HG02884 (cell line): ENCODE measurements at regions not wholly inside any gene's neighbourhood (a gene's known extent, or its start where the extent isn't known, plus 50 kb on each side); places are given as distances from the start of the nearest gene placed in this dataset.
"Not testable (repeated sequence)": the region's sequence is repeated elsewhere in the genome, so short reads cannot be mapped to it uniquely, and the experiment has no call there.

Source experiments
- ATAC-seq: cut with Tn5 transposase; IDR thresholded peaks from one replicate; pipeline ENCODE4 v1.9.1; 2021; ENCODE audit warnings: mild to moderate bottlenecking, moderate library complexity; ENCODE audit not compliant: unreplicated experiment

DNA sequence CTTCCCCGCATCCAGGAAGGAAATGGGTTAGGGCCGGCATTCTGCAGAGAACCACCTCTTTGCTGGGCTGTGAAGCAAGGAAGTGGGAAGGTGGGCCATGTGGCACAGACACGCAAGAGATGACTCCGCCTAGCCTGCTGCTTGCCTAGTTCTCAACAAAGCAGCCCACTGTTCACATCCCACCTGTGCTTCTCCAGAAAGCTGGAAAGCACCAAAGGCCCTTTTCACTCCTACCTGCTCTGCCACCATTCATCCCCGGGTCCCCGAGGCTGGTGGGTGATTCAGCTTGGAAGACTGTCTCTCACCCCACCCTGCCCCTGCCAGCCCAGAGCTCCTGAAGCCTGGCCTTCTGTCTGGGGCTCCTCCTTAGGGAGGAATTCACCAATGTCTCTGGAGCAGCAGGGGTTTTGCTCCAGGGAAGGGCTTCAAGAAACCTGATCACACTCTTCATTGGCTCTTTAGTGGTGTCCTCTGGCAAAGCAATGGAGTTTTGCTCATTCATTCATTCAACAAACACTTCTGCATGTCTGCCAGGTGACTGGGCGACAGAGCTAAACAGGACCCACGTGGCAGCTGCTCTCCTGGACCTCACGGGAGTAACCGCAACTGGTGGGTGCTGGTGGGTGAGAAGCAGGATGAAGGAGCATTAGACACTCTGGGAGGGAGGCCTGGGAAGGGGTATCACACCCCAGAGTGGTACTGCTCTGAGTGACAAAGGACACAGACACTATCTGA lies 145.4 kb upstream of the TLE3 start:
- ATAC-seq, result no peak

DNA sequence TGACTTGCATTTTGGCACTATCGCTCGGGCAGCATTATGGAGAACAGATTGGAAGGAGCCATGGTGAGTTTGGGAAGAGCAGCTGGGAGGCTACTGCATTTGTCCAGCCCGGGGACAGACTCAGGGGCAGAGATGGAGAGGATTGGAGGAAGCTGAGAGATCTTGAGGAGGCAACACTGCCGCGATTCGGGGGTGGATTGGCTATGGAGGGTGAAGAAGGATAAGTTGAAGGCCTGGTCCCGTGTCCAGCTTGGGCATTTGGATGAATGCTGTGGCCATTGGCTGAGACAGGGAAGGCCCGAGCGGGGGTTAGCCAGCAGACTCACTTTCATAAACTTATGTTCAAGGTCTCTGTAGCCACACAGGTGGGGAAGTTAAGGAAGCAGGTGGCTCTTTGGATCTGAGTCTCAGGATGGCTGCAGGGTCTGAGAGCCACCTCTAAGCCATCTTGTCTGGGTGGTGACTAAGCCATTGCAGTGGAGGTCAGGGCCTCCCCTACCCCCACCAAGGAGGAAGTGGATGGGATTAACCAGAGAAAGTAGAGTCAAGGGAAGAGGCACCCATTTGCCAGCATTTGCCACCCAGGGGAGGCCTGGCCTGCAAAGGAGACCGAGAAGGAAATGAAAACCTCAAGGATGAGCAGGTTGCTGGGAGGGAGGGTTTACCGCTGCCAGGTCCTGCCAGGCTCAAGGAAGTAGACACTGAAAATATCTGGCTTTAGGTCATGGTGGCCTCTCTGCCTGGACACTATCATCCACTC lies 144.0 kb upstream of the TLE3 start:
- ATAC-seq, result no peak

DNA sequence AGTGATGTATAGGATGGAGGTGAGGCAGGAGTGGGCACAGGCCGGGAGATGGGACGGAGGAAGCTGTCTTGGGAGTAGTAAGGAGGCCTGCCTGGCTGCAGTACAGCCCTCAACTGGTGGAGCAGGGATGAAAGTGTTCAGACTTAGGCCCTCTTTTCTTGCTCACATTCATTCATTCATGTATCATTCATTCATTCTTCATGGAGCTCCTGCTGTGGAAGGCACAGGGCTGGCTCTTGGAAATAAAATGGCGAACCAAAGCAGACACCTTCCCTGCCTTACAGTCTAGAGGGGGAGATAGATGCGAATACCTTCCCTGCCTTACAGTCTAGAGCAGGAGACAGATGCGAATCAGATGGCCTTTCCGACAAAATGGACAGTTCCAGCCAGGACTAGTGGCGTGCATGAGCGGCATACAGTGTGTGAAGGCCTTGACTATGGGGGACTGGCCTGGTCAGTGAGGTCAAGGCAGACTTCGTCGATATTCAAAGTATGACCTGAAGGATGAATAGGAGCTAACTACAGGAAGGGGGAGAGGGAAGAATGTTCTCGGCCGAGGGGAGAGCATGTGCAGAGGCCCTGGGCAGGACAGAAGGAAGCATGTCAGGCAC lies 143.2 kb upstream of the TLE3 start:
- no peak for ATAC-seq

DNA sequence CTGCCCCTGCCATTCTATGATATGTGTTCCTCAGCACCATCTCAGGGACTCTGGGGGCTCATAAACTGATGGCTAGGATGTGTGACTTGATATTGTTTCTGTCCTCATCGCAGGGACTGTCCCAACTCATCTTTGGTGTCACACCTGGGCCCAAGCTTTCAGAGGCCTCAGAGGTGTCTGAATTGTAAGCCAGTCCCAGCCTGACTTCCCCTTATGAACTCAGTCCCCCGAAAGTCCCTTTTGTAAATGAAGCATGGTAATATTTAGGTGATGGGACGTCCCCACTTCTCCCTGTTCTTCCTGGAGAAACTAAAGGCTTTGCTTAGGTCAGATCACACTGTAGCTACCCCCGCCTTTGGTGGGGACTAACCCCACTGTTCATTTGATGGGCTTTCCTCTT lies 142.4 kb upstream of the TLE3 start:
- ATAC-seq, result peak; percentile 81

DNA sequence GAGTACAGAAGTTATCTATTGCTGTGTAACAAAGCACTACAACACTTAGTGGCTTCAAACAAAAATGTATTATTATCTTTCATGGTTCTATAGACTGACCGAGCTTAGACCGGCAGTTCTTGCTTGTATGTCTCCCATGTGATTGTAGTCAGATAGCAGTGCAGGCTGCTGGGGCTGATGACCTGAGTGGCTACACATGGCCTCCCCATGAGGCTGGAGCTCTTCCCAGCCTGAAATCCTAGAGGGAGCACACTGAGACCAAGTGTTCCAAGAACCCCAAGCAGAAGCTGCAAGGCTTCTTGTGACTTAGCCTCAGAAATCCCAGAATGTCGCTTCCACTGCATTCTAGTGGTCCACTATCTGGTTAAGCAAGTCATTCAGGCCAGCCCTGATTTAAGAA lies 141.2 kb upstream of the TLE3 start:
- ATAC-seq, result no peak

DNA sequence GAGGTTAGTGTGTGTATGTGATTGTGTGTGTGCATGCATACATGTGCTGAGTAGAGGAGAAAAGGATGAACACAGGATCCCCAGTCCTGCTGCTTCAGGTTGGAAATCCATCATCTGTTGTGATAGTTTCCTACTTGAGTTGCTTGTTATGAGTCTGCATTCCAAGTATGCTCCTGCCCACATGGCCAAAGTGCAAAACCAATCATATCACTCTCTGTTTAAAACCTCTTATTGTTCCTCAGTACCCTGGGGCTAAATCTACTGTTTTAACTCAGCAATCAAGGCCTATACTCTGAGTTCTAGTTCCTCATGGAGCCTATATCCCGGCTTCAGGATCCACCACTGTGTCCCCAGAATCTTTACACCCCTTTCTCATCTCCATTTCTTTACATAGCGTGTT lies 139.9 kb upstream of the TLE3 start:
- ATAC-seq, result no peak

DNA sequence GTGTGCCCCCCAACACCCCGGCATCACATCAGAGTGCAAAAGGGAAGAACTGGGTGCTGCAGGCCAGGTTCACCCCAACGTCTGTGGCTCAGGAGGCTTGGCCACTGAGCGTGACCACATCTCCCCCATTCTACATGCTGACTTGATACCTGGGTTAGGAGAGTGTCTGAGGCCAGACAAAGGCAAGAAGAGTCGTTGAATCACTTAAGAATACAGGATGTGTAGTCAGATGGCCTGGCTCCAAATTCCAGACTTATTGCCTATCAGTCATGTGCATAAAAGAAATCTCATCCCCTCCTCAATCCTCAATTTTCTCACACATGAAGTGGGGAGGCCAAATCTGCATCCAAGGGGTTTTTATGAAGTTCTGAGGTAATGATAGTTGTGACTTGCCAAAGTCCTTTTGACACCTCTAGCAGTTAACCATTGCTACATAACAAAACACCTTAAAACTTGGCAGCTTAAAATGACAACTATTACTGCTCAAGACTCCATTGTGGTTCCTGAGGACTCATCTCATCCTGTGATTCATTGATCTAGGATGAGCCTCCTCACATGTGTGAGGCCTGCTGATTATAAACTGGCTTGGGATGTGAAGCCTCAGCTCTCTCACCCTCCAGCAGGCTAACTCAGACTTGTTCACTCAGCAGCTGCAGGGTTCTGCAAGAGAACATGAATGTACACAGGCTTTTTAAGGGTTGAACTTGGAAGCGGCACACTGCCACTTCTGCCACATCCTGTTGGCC lies 138.8 kb upstream of the TLE3 start:
- ATAC-seq, result no peak

DNA sequence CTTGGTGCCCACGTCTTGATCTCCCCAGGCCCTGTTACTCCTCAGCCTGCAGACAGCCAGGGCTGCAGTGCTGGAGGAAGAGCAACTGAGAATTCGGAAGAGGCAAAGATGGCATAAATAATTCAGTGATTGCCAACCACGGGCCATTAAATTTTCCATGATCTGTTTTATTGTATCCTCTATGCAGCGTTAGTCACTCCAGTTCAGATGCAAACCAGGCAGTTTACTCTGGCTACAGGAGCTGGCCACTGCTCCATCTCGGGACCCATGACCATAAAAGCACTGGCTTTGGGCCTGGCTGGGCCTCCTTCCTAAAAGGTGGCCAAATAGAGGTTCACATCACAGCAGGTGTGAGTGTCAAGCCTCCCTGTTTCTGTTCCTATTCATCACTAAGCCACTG lies 137.6 kb upstream of the TLE3 start:
- no peak for ATAC-seq

DNA sequence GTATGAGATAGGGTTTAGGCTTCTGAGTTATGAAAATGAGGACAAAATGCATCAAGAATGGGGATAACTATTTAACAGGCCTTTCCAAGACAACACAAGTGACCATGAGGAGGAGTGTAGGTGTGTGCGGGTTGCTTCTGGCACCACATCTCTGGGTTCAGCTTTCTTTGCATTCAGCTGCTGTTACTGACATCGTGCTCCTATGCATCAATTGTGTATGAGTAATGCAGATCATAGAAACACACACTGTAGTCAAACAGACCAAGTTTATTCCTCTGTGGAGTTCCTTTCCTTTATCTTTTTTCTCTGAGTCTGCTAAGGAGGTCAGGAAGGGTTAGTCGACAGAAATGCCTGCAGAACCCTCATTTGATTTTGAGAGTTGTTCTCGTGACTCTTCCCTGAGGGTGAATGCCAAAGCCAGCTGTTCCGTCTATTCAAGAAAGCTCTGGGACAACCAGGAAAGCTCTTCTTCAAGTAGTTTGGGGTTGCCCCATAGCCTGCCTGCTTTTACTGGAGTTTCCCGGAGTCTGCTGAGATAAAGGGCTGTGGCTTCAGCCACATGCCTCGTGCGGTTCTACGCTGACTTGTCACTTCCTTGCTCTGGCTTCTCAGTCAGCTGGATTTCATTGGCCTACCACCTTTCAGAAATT lies 136.7 kb upstream of the TLE3 start:
- no peak for ATAC-seq

DNA sequence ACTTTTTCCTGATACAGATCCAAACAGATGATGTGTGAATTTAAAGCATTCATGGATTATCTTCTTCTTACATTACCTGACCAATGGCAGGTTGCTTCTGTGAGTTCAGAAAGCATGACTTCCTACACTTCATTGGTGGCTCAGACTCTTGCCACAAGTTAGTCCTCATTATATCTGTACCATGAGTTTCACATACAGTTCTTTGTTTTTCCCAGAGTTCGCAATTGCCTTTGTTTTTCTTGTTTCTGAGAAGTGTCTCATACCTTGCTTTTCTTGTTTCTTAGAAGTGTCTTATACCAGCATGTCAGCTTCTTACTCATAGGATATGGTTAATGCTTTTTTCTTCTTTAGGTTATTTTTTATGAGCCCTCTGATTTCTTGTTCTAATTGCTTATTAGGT lies 133.8 kb upstream of the TLE3 start:
- no peak for ATAC-seq

DNA sequence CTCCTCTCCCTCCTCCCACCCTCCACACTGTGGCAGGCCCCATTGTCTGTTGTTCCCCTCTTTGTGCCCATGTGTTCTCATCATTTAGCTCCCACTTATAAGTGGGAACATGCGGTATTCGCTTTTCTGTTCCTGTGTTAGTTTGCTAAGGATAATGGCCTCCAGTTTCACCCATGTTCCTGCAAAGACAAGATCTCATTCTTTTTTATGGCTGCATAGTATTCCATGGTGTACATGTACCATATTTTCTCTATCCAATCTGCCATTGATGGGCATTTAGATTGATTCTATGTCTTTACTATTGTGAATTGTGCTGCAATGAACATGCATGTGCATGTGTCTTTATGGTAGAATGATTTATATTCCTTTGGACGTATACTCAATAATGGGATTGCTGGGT lies 130.2 kb upstream of the TLE3 start:
- not testable (repeated sequence) for ATAC-seq

DNA sequence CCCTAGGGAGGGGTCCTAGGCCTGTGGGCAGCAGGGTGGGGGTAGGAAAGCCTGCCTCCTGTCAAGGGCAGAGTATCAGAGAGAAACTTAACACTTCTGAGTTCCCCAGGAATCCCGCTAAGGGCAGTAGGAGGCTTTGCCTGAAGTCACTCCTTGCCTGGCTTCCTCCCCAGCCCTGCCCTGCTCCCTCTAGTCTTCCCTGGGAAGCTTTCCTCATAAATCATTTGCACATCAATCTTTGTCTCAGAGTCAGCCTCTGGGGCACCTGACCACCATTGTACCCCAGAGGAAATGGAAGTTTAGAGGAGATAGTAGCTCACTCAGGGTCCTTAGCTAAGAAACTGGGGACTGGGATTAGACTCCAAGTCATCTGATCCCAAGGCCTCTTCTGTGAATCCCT lies 129.4 kb upstream of the TLE3 start:
- ATAC-seq, result no peak

DNA sequence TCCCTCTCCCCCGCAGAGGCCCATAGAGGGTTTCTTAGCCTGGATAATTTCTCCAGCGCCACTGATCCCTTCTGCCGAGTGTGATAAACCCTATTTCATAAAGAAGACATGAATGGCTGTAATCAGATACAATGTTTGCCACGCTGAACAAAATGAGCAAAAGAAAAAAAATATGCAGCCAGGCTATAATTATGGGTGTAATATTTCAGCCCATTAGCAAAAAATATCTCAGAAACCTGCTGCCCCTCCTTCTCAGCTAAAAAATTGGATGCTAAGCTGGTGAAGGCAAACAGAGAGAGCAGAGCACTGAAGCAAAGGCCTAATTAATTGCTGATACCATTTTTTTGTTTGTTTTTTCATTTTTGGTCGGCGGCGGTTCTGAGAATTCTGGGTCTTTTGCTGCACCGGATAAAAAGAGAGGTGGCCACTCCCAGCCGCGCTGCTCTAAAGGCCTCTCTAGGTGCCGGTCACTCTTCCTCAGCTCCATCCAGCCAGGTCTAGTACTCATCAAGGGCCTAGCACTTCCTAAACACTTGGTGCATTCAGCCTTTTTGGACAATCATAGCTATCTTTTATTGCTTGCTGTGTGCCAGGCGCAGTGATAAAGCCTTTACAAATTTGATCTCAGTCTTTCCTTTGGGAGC lies 128.7 kb upstream of the TLE3 start:
- no peak for ATAC-seq

DNA sequence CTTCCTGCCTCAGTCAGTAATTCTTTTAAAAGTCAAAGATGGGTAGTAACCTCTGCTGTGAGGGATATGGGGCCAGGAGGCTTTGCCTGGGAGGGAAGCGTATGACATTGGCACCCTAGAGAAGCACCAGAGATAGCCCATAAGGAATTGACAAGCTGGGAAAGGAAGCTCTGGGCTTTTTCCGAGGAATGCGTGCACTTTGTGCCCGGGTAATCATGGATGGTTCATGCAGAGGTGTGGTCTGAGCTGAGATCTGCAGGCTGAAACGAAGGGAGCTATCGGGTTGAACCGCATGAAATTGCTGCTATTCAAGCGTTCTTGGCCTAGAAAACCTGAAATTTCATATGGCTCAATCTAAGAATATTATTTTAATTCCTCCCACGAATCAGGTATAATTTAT lies 127.7 kb upstream of the TLE3 start:
- no peak for ATAC-seq

DNA sequence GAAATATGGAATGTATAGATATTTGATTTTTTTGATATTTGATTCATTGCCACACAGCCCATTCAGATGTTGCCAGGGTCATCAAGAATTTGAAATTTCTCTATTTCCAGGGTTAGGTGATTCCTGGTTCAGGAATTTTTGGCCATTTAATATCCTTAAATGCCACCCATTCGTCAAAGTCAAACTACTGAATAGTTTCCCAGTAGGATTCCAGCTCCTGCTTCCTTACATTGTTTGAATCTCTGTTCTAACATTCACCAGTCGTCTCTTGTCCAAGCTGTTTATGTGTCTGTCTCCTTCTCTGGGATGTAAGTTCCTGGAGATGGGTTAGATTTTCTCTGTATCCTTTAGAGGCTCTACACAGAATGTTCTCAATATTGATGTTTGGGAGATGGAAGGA lies 124.9 kb upstream of the TLE3 start:
- ATAC-seq, result no peak

DNA sequence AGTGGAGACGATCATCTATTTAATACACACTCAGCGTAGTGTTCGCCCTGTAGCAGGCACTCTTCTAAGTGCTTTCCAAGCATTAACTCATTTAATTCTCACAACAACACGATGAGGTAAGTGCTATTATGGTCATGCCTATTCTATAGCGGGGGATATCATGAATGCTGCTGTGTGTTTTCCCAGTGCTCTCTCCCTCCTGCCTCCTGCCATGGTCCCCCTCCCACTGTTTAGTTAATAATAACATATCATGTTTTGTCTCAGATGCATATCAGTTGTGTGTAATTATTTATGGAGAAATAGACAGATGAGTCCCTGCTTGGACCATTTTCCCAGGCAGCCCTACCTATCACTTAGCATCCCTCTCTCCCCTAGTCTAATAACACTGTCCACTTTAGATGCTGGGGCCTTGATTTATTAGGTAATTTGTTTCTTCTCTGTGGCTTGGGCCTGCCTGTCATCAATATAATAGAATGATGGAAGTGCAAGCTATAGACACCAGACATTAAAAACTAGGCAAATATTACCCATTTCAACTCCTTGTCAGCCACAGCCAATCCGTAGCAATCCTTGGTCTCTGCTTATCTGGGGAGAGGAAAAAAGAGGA lies 122.9 kb upstream of the TLE3 start:
- ATAC-seq, result no peak

DNA sequence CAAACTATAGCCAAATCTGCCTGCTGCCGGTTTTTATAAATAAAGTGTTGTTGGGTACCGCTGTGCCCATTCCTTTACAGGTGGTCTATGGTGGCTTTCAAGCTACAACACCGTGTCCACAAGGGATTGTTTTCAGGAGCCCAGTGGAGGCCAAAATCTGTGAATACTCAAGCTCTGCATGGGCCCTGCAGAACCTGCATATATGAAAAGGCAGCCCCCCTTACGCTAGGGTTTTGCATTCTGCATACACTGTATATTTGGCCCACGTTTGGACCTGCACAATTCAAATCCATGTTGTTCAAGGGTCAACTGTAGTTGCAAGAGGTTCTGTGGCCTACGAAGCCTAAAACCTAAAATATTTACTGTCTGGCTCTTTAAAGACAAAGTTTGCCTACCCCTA lies 122.2 kb upstream of the TLE3 start:
- ATAC-seq, result no peak

DNA sequence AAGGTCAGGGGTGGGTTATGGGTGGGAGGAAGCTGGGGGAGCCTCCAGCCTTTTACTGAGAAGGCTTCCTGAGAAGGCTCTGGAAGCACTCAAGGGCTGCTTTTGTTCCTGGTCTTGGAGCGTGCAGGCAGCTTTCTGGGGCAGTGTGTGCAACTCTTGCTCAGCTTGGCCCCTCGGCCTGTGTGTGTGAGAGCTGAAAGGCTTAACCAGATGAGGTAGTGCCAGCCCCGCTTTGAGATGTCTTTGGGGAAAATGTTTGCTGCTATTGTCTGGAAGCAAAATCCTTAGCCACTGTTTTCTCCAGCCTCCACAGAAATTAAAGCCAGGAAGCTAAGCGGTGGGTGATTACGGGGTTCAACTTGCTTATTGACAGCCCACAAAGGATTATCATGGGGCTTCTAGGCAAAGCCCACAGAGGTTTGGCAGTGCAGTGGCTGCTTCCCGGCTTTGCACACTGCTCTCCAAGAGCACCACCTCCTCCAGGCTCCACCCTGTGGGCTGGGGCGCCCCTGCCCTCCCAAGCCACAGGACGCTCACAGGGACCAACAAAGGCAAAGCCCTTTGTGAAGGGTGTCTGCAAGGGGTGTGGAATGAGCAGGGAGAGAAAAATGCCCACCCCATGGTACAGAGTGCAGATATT lies 121.7 kb upstream of the TLE3 start:
- no peak for ATAC-seq
